Spleen (tissue), 11 donors: ENCODE measurements at regions not wholly inside any gene's neighbourhood (a gene's known extent, or its start where the extent isn't known, plus 50 kb on each side); places are given as distances from the start of the nearest gene placed in this dataset.
"Not testable (repeated sequence)": the region's sequence is repeated elsewhere in the genome, so short reads cannot be mapped to it uniquely, and the experiment has no call there.

Source experiments
- DNase-seq: peaks from one replicate; pipeline ENCODE4 v3.0.0-alpha.2; 2020
- H3K27ac ChIP-seq, 8 donors: fragments of 200-600 bp; sonication (generic) in 7 of 8; 1 replicate in 4 of 8; 2 replicates in 4 of 8; pipeline versions ENCODE4 v1.5.0 to v1.8.0; 2016 to 2021; ENCODE audit warnings: inconsistent platforms in 4 of 8, mild to moderate bottlenecking in 4 of 8, moderate library complexity in 1 of 8
- H3K27me3 ChIP-seq, 7 donors: fragments of 200-600 bp; sonication (generic) in 6 of 7; replicated peaks in 1 of 7; 1 replicate in 4 of 7; 2 replicates in 3 of 7; pipeline versions ENCODE4 v1.5.0 to v1.8.0; 2016 to 2021; ENCODE audit warnings: inconsistent platforms in 3 of 7, mild to moderate bottlenecking in 1 of 7
- H3K36me3 ChIP-seq, 6 donors: fragments of 200-600 bp; sonication (generic) in 5 of 6; 1 replicate in 4 of 6; 2 replicates in 2 of 6; pipeline versions ENCODE4 v1.5.0 to v1.8.0; 2016 to 2021; ENCODE audit warnings: inconsistent platforms in 2 of 6
- H3K4me1 ChIP-seq, 6 donors: fragments of 200-600 bp; sonication (generic) in 5 of 6; 1 replicate in 3 of 6; 2 replicates in 3 of 6; pipeline versions ENCODE4 v1.5.0 to v1.8.0; 2016 to 2021; ENCODE audit warnings: inconsistent platforms in 3 of 6
- H3K4me3 ChIP-seq, 8 donors: fragments of 200-600 bp; sonication (generic) in 7 of 8; 1 replicate in 4 of 8; 2 replicates in 4 of 8; pipeline versions ENCODE4 v1.5.0 to v1.8.0; 2016 to 2021; ENCODE audit warnings: inconsistent platforms in 4 of 8, mild to moderate bottlenecking in 4 of 8, moderate library complexity in 2 of 8
- H3K9me3 ChIP-seq, 8 donors: fragments of 200-600 bp; sonication (generic) in 7 of 8; 1 replicate in 4 of 8; 2 replicates in 4 of 8; pipeline versions ENCODE4 v1.5.0 to v1.8.0; 2016 to 2021; ENCODE audit warnings: inconsistent platforms in 4 of 8
- POLR2A ChIP-seq, 3 donors: fragments of 450-650 bp; IDR thresholded peaks; one replicate each; pipeline ENCODE4 v1.5.1; 2017; ENCODE audit warnings: antibody characterized with exemption in 3 of 3, mild to moderate bottlenecking in 1 of 3
- POLR2AphosphoS5 ChIP-seq, 3 donors: sonication (generic); formaldehyde crosslinking; IDR thresholded peaks; one replicate each; pipeline ENCODE4 v1.5.1; 2017; ENCODE audit warnings: antibody characterized with exemption in 3 of 3
- WGBS, 5 donors: extraction: QIAGEN DNeasy Blood & Tissue Kit in 3 of 5; methylation state at CpG; one replicate each; pipeline versions ENCODE4 v1.1.5 to v1.1.7; 2013 to 2018; 5-methylcytosine and 5-hydroxymethylcytosine counted together
- intact Hi-C: fragments of 100-400 bp; cut with DNase I; formaldehyde crosslinking; loops from one replicate; pipeline ENCODE4 v1.15.0; 2023; ENCODE audit warnings: low total_unique reads
- TF ChIP-seq, protein P1 (sequence below), 11 experiments: fragments of 200-600 bp in 7 of 11; fragments of 450-650 bp in 4 of 11; sonication (generic) in 4 of 11; IDR thresholded peaks in 8 of 11; conservative IDR thresholded peaks in 3 of 11; 1 replicate in 7 of 11; 2 replicates in 4 of 11; pipeline versions ENCODE4 v1.4.0 to v1.8.0; 2016 to 2021; ENCODE audit warnings: antibody characterized with exemption in 11 of 11, inconsistent platforms in 4 of 11, mild to moderate bottlenecking in 1 of 11
- donor health status: healthy with polysubstance abuse.
- donor health status: DM: no; HTN: no; CAD: no; lungs with moderate emphysema.
- donor health status: DM: no; HTN: no; CAD: no.
- donor health status: Bipolar disorder and iron deficiency.
- donor health status: healthy.
- donor health status: DM: no; HTN: no; CAD: no.
- donor health status: DM: yes; HTN: yes; CAD: no.

DNA sequence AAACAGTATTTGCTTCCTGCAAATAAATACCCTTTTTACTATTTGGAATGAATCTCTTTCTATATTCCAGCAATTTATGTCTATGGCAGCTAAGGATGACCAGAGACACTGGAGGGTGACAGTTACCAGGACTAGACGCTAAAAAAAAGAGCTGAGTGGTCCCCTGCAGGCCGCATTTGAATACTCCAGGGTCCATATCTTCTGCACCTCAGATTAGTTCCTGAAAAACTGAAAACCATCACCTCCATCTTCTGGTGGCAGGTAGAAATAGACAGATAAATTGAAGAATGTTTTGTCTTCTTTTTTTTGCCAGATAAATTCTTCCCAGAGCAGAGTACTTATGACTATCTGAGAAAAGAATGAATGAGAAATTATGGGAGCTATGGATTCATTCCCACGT is 145.6 kb downstream of the CSNK2A3 start:
- Histone ChIP-seq H3K27me3 (peaks cover 0 to 18% (median 0%) of the 10 kb centered on the region in 7 donors), H3K27ac (no peak overlapping the region), H3K4me1 (peaks cover 0 to 3% (median 0%) of the 10 kb centered on the region in 6 donors), H3K36me3 (no peaks in the 10 kb centered on the region), H3K9me3 (peaks cover 0 to 15% (median 12%) of the 10 kb centered on the region in 8 donors), H3K4me3 (no peak overlapping the region)
- intact Hi-C loops: no loop called here
- DNase-seq: no peak
- TF ChIP-seq, protein P1, sequence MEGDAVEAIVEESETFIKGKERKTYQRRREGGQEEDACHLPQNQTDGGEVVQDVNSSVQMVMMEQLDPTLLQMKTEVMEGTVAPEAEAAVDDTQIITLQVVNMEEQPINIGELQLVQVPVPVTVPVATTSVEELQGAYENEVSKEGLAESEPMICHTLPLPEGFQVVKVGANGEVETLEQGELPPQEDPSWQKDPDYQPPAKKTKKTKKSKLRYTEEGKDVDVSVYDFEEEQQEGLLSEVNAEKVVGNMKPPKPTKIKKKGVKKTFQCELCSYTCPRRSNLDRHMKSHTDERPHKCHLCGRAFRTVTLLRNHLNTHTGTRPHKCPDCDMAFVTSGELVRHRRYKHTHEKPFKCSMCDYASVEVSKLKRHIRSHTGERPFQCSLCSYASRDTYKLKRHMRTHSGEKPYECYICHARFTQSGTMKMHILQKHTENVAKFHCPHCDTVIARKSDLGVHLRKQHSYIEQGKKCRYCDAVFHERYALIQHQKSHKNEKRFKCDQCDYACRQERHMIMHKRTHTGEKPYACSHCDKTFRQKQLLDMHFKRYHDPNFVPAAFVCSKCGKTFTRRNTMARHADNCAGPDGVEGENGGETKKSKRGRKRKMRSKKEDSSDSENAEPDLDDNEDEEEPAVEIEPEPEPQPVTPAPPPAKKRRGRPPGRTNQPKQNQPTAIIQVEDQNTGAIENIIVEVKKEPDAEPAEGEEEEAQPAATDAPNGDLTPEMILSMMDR (IDR thresholded peaks at IDR 0.05 in 8 of 11, conservative IDR thresholded peaks at IDR 0.05 in 3 of 11): no peak
- TF ChIP-seq POLR2A (IDR thresholded peaks at IDR 0.05) (no peak), POLR2AphosphoS5 (IDR thresholded peaks at IDR 0.05) (no peak)
- 76 to 85% (median 83%) methylated on average over 3 of the region's 3 CpGs for WGBS, 5 donors

DNA sequence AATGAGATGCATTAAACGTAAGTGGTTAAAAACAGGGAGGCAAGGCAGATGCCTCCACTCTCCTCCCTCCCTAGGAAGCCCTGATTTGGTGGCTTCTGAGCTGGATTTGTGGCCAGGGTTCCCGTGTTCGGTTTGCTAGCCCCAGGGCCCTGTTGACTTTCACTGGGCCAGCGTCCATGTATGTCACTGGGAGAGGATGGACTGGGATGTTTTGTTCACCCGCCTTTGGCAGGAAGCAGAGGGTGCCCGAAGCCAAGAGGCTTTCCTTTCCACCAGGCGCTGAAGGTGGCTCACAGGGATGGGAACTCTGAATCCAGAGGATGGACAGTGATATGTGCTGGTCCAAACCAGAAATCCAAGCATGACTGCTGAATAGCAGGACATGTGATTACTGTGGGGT is 146.6 kb downstream of the CSNK2A3 start:
- intact Hi-C loops: no loop called here
- TF ChIP-seq, protein P1 (IDR thresholded peaks at IDR 0.05 in 8 of 11, conservative IDR thresholded peaks at IDR 0.05 in 3 of 11): no peak
- no peak for TF ChIP-seq POLR2AphosphoS5 (IDR thresholded peaks at IDR 0.05)
- TF ChIP-seq POLR2A (IDR thresholded peaks at IDR 0.05): no peak
- Histone ChIP-seq H3K27ac (no peak overlapping the region), H3K4me1 (peaks cover 0 to 3% (median 0%) of the 10 kb centered on the region in 6 donors), H3K4me3 (no peak overlapping the region), H3K27me3 (peaks cover 0 to 19% (median 0%) of the 10 kb centered on the region in 7 donors), H3K36me3 (no peaks in the 10 kb centered on the region), H3K9me3 (peaks cover 0 to 19% (median 15%) of the 10 kb centered on the region in 8 donors)
- WGBS, 5 donors: 83 to 94% (median 85%) methylated on average over 7 of the region's 7 CpGs
- no peak for DNase-seq

DNA sequence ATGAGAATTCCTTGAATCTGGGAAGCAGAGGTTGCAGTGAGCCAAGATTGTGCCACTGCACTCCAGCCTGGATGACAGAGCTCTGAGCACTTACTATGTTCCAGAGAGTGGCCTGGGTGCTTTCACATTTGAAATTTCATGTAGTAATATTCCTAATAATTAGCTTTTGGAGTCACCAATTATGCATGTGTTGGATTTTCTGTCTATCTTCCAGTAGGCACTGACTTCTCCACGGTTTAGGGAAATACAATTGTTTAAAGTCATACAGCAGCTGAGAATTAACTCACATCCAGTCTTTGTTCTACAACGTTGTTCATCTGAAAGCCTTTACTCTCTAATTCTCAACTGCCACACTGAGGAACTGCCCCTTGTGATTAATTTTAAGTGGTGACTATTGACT is 150.2 kb downstream of the CSNK2A3 start:
- Histone ChIP-seq H3K27me3 (peaks cover 0 to 12% (median 0%) of the 10 kb centered on the region in 7 donors), H3K9me3 (peaks cover 0 to 19% (median 15%) of the 10 kb centered on the region in 8 donors), H3K36me3 (no peaks in the 10 kb centered on the region), H3K4me3 (no peak overlapping the region), H3K4me1 (no peaks in the 10 kb centered on the region), H3K27ac (no peak overlapping the region)
- 71 to 90% (median 76%) methylated on average over 2 of the region's 2 CpGs for WGBS, 5 donors
- DNase-seq: no peak
- TF ChIP-seq POLR2A (IDR thresholded peaks at IDR 0.05): no peak
- TF ChIP-seq POLR2AphosphoS5 (IDR thresholded peaks at IDR 0.05): no peak
- TF ChIP-seq, protein P1 (IDR thresholded peaks at IDR 0.05 in 8 of 11, conservative IDR thresholded peaks at IDR 0.05 in 3 of 11): no peak
- intact Hi-C loops: no loop called here

DNA sequence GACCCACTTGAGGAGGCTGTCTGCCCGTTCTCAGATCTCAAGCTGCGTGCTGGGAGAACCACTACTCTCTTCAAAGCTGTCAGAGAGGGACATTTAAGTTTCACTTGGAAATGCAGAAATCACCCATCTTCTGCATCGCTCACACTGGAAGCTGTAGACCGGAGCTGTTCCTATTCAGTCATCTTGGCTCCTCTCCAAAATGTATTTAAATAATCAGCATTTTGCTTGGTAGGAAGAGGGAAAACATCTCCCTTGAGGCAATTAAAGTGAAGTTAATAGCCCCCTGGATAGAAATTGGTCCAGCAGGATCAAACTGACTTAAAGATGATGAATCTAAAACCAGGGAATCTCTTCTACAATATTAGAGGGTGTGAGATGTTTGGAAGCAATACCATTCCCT is 151.7 kb downstream of the CSNK2A3 start:
- H3K9me3 ChIP-seq: peaks cover 0 to 19% (median 15%) of the 10 kb centered on the region in 8 donors
- H3K4me3 ChIP-seq, H3K36me3 ChIP-seq, intact Hi-C loops, H3K4me1 ChIP-seq, DNase-seq, H3K27ac ChIP-seq: not testable (repeated sequence)
- peaks cover 0 to 12% (median 0%) of the 10 kb centered on the region in 7 donors for H3K27me3 ChIP-seq
- WGBS, 5 donors: 70 to 84% (median 78%) methylated on average over 4 of the region's 4 CpGs

DNA sequence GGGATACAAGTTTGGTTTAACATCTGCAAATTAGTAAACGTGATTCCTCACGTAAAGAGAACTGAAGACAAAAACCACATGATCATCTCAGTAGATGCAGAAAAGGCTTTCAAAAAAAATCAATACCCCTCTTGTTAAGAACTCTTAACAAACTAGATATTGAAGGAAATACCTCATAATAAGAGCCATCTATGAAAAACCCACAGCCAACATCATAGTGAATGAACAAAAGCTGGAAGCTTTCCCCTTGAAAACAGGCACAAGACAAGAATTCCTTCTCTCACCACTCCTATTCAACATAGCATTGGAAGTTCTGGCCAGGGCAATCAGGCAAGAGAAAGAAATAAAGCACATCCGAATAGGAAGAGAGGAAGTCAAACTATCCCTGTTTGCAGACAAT is 160.5 kb downstream of the CSNK2A3 start:
- Histone ChIP-seq H3K9me3 (peaks cover 0 to 39% (median 14%) of the 10 kb centered on the region in 8 donors), H3K4me1 (no peaks in the 10 kb centered on the region), H3K36me3 (no peaks in the 10 kb centered on the region), H3K27ac (no peak overlapping the region), H3K4me3 (no peak overlapping the region), H3K27me3 (no peaks in the 10 kb centered on the region)
- intact Hi-C loops: no loop called here
- TF ChIP-seq, protein P1 (IDR thresholded peaks at IDR 0.05 in 8 of 11, conservative IDR thresholded peaks at IDR 0.05 in 3 of 11): no peak
- TF ChIP-seq POLR2AphosphoS5 (IDR thresholded peaks at IDR 0.05) (no peak), POLR2A (IDR thresholded peaks at IDR 0.05) (no peak)
- 78 to 93% (median 85%) methylated on average over 3 of the region's 3 CpGs for WGBS, 5 donors
- DNase-seq: no peak
